Amygdala (tissue), 56 donors: ENCODE measurements at regions not wholly inside any gene's neighbourhood (a gene's known extent, or its start where the extent isn't known, plus 50 kb on each side); places are given as distances from the start of the nearest gene placed in this dataset.

ENCODE experiments used
- DNase-seq, 56 donors: peaks; one replicate each; lab custom pipeline; 2025; lab: John Stamatoyannopoulos, UW

GRCh38 chr2:195414537-195415100, 242.4 kb upstream of the SLC39A10 start:
- DNase-seq, result no peak

GRCh38 chr2:195413944-195414343, 243.1 kb upstream of the SLC39A10 start:
- no peak for DNase-seq

- no peak for DNase-seq
Observed at GRCh38 chr2:195413422-195413821, 243.6 kb upstream of the SLC39A10 start.

- DNase-seq, result no peak
Observed at GRCh38 chr2:195411219-195411687, 245.8 kb upstream of the SLC39A10 start.

GRCh38 chr2:195410074-195410671, 246.9 kb upstream of the SLC39A10 start:
- DNase-seq, result no peak

GRCh38 chr2:195408811-195409210, 248.2 kb upstream of the SLC39A10 start:
- DNase-seq, result no peak

GRCh38 chr2:195408196-195408595, 248.8 kb upstream of the SLC39A10 start:
- DNase-seq, result no peak

GRCh38 chr2:195407783-195408182, 249.2 kb upstream of the SLC39A10 start:
- DNase-seq, result no peak

- DNase-seq, result no peak
Observed at GRCh38 chr2:195406886-195407603, 250.0 kb upstream of the SLC39A10 start.

- no peak for DNase-seq
Observed at GRCh38 chr2:195404651-195405050, 252.4 kb upstream of the SLC39A10 start.

- no peak for DNase-seq
Observed at GRCh38 chr2:195396479-195396878, 260.5 kb upstream of the SLC39A10 start.

GRCh38 chr2:195395362-195395761, 261.7 kb upstream of the SLC39A10 start:
- DNase-seq, result no peak

- no peak for DNase-seq
Observed at GRCh38 chr2:195392446-195393336, 264.3 kb upstream of the SLC39A10 start.

- peak in 10 of 56 donors; percentile 1 to 17 (median 10) for DNase-seq
Observed at GRCh38 chr2:195390686-195391321, 266.2 kb upstream of the SLC39A10 start.

GRCh38 chr2:195388028-195388427, 269.0 kb upstream of the SLC39A10 start:
- no peak for DNase-seq

- no peak for DNase-seq
Observed at GRCh38 chr2:195382186-195382585, 274.8 kb upstream of the SLC39A10 start.

GRCh38 chr2:195370167-195370943, 286.7 kb upstream of the SLC39A10 start:
- DNase-seq, result no peak

GRCh38 chr2:195369218-195369587, 287.8 kb upstream of the SLC39A10 start:
- DNase-seq, result no peak
